ENCODE measurements at regions not wholly inside any gene's neighbourhood (a gene's known extent, or its start where the extent isn't known, plus 50 kb on each side); places are given as distances from the start of the nearest gene placed in this dataset.

DNA sequence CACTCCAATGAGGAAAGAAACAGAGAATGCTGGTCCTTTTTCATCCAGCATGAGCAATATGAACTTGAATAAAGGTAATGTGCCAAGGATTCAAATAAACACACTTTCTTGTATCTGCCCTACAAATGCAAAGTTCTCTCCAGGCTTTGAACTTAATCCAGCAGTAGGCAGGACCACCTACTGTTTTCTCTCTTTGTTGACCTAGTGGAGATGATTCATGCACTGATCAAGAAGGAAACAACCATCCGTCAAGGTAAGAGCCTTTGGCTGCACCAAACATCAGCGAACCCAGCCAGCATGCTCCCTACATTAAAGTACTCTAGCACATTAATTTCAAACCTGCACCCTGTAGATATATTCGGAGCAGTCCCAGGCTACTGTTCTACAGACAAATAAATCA, 489.3 kb downstream of the GALC start:
- Histone ChIP-seq H3K27me3 (no peaks in the 10 kb centered on the region), H3K27ac (no peak overlapping the region), H3K4me3 (no peak overlapping the region), H3K4me1 (no peaks in the 10 kb centered on the region), H3K9me3 (no peaks in the 10 kb centered on the region), H3K36me3 (no peaks in the 10 kb centered on the region)
- DNase-seq, result no peak
- TF ChIP-seq, protein P1, sequence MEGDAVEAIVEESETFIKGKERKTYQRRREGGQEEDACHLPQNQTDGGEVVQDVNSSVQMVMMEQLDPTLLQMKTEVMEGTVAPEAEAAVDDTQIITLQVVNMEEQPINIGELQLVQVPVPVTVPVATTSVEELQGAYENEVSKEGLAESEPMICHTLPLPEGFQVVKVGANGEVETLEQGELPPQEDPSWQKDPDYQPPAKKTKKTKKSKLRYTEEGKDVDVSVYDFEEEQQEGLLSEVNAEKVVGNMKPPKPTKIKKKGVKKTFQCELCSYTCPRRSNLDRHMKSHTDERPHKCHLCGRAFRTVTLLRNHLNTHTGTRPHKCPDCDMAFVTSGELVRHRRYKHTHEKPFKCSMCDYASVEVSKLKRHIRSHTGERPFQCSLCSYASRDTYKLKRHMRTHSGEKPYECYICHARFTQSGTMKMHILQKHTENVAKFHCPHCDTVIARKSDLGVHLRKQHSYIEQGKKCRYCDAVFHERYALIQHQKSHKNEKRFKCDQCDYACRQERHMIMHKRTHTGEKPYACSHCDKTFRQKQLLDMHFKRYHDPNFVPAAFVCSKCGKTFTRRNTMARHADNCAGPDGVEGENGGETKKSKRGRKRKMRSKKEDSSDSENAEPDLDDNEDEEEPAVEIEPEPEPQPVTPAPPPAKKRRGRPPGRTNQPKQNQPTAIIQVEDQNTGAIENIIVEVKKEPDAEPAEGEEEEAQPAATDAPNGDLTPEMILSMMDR (IDR thresholded peaks at IDR 0.05), result no peak
- intact Hi-C loops (cut with DNase I; ENCODE audit: low total_unique reads), result no loop called here

DNA sequence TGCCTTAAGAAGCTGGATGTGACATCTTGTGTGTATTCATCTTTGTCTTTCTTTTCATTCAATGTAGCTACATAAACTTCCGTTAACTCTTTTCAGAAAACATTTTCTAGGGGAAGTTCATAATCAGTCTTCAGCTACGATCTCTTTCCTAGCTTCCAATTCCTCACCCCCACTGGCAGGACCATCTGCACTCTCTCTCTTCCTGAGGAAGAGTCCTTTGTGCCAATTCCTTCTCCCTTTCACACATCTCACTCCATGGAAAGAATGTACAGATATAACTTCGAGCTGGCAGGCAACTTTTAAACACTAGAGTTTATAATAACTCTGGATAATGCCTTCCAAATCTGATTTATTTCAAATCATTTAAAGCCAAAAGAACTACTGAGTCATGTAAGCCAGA, 495.7 kb downstream of the GALC start:
- TF ChIP-seq, protein P1 (IDR thresholded peaks at IDR 0.05), result no peak
- intact Hi-C loops (cut with DNase I; ENCODE audit: low total_unique reads), result no loop called here
- Histone ChIP-seq H3K27me3 (no peaks in the 10 kb centered on the region), H3K27ac (no peak overlapping the region), H3K4me3 (no peak overlapping the region), H3K9me3 (no peaks in the 10 kb centered on the region), H3K4me1 (no peaks in the 10 kb centered on the region), H3K36me3 (no peaks in the 10 kb centered on the region)
- no peak for DNase-seq

DNA sequence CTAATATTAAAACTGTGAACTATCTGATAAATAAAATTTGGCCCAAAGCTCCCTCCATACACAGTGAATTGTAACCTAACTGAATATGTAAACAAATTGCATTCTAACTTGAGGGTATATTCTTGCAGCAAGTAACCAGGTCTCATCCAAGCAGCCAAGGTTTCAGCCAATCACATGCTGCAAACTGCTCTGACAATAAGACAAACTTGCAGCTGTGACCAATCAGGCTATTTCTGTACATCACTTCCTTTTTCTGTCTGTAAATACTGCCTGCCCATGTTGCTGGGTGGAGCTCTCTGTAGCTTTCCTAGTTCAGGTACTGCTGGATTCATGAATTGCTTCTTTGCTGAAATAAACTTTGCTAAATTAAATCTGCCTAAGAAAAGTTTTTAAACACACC, 499.0 kb downstream of the GALC start:
- Histone ChIP-seq H3K9me3 (no peaks in the 10 kb centered on the region), H3K27me3 (no peaks in the 10 kb centered on the region), H3K36me3 (no peaks in the 10 kb centered on the region), H3K4me1 (no peaks in the 10 kb centered on the region), H3K4me3 (no peak overlapping the region), H3K27ac (no peak overlapping the region)
- TF ChIP-seq, protein P1 (IDR thresholded peaks at IDR 0.05), result no peak
- no peak for DNase-seq
- intact Hi-C loops (cut with DNase I; ENCODE audit: low total_unique reads), result no loop called here

DNA sequence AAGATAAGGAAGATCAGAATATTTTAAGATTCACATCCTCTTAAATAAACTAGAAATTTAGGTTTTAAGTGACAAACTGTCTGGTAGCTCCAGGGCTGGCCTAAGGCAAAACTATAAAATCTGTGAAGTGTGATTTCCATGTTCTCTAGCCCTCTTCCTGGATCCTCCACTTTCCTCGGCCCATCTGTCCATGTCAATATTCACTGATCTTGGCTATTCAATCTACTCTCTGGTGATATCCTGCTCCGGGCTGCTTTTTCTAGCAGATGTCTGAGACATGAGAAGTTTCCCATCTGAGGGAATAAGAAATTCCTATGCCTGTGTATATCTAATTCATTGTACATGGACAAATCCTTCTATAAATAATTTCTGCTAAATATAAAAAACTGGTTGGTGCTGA, 500.4 kb downstream of the GALC start:
- no peak overlapping the region for H3K27ac ChIP-seq
- DNase-seq, result no peak

DNA sequence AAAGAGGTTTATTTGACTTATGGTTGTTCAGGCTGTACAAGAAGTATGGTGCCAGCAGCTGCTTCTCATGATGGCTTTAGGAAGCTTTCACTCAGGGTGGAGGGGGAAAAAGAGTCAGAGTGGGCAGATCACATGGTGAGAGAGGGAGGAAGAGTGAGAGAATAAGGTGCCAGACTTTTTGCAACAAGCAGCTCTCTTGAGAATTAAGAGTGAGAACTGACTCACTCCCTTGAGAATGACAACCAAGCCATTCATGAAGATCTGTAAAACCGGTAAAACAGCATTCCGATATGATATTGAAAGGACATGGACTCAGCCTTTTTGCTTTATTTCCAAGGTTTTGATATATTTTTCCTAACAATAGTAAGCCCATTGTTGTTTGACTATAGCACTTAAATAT, 501.2 kb downstream of the GALC start:
- Histone ChIP-seq H3K4me1 (no peaks in the 10 kb centered on the region), H3K36me3 (no peaks in the 10 kb centered on the region), H3K27ac (no peak overlapping the region), H3K27me3 (no peaks in the 10 kb centered on the region), H3K9me3 (no peaks in the 10 kb centered on the region), H3K4me3 (no peak overlapping the region)
- no peak for DNase-seq
- intact Hi-C loops (cut with DNase I; ENCODE audit: low total_unique reads), result no loop called here
- TF ChIP-seq, protein P1 (IDR thresholded peaks at IDR 0.05), result no peak

More for the DNA sequence above, 500.4 kb downstream of the GALC start:
- H3K36me3 ChIP-seq, result no peaks in the 10 kb centered on the region
- no peaks in the 10 kb centered on the region for H3K4me1 ChIP-seq
- H3K9me3 ChIP-seq, result no peaks in the 10 kb centered on the region
- intact Hi-C loops (cut with DNase I; ENCODE audit: low total_unique reads), result no loop called here
- H3K27me3 ChIP-seq, result no peaks in the 10 kb centered on the region
- no peak overlapping the region for H3K4me3 ChIP-seq
- TF ChIP-seq, protein P1 (IDR thresholded peaks at IDR 0.05), result no peak

DNA sequence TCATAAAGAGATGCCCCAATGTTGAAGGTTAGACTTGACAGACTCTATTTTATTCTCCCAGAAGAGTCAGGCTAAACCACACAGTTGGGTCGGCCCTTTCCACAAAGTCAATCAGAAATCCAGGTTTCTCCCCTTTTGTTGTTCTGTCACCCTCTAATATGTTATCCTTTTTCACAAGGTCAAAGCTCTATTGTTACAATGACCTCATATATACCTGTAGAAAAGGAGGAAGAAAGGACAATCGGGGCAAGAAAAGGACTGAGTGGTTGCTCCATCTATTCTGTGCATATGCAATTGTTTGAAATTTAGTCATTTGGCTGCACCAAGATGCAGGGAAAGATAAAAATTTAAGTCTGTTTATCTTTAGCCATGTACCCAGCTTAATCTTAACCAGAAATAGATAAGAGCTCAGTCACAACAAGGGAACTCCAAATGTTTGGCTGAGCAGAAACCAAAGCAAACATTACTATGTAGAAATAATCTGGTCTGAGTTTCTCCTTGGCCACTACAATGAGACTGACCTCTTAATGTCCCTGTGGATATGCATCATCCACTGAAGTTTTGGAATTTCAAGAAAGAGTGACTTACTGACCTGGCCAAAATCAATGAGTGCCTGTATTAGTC, 503.7 kb downstream of the GALC start:
- no peaks in the 10 kb centered on the region for H3K36me3 ChIP-seq
- TF ChIP-seq, protein P1 (IDR thresholded peaks at IDR 0.05), result no peak
- intact Hi-C loops (cut with DNase I; ENCODE audit: low total_unique reads), result no loop called here
- no peaks in the 10 kb centered on the region for H3K9me3 ChIP-seq
- no peak for DNase-seq
- no peaks in the 10 kb centered on the region for H3K27me3 ChIP-seq
- H3K4me1 ChIP-seq, result no peaks in the 10 kb centered on the region
- no peak overlapping the region for H3K27ac ChIP-seq
- H3K4me3 ChIP-seq, result no peak overlapping the region
